Stimulated activated CD8-positive, alpha-beta memory T cell treated with anti-CD3 and anti-CD28 coated beads, Interleukin-2, amount 100 ng/mL, for 48 hours (primary cell): ENCODE measurements at regions not wholly inside any gene's neighbourhood (a gene's known extent, or its start where the extent isn't known, plus 50 kb on each side); places are given as distances from the start of the nearest gene placed in this dataset.
"Not testable (repeated sequence)": the region's sequence is repeated elsewhere in the genome, so short reads cannot be mapped to it uniquely, and the experiment has no call there.

Experiments used
- DNase-seq, 2 donors: peaks; one replicate each; pipeline ENCODE4 v3.0.0-alpha.2; 2020; ENCODE audit warnings: low read depth in 2 of 2

DNA sequence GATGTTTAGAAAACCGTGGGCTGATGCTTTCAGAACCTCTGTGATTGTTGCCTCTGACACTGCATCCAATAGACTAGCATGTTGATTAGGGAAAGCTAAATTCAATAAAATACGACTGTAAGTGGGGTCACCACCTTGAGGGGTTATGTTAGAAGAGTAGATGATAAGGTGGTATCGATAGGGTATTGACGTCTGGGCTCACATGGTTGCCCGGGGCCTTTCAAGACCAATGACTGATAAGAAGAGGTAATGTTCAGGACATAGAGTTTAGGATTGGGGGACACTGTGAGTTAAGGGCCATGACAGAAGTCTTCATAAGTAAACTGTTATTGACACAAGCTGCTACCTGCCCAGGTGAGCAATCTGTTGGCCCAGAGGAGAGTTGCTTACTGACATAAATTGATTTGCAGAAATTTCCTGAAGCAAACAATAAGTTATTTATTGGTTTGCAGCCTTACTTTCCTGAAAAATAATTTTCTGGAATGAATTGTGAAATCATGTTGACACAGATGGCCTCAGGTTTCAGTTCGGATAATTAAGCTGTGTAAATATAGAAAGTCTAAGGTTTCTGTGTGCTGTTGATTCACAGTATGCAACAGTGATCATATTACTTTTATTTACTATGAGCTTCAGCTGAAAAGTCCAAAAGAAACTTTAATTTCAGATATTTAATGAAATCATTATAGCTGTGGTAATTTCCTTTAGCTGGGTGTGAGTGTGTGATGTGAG, 289.9 kb upstream of the PRSS16 start:
- DNase-seq, result not testable (repeated sequence)

DNA sequence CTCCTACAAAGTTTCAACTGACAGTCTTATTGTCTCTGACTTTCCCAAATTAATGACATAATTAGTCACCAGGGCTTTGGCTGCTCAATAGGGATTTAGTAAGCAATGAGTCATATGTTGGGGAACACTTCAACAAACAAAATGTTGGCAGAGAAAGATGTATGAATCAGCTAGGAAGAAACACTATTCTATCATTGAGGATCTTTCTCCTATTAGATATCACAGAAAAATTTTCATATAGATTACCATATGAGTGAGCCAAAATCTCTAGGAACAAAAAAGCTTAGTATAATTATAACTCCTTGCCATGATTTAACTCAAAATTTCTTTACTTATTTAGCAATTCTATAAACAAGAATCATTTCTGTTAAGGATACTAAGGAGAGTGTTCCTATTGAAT, 286.3 kb upstream of the PRSS16 start:
- DNase-seq, result not testable (repeated sequence)

DNA sequence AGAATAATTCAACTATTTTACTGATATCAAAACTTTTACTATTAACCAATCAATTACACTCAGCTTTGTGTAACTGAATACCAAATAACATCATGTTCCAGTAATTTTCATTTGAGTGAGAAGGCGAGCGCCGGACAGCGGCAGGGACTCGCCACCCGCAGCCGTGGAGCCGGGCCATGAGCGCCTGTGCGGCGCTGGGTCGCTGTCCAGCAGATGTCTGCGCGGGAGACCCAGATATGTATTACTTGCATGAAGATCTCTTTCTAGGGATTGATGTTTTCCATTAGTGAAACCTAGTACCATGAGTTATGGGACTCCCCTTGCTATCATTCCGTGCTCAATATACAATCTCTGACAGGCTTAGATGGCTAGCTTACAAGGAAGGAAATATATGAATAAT, 245.1 kb upstream of the PRSS16 start:
- no peak for DNase-seq

DNA sequence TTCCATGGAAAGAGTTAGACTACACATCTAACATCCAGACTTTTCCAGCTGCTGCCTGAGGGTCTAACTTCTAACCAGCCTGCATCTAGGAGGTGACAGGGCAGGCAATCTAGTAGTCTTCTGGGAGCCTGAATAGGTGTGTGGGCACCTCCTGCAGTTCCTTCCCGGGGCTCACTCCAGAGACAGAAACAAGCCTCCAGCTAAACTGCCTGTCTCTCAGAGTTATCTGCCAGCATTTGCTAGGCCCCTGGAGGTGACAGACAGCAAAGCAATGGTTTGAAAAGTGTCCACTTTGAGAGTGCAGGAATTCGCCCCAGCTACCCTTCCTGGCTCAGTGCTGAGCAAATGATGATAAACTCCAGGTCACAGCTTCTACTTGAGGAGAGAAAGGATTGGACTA, 240.5 kb upstream of the PRSS16 start:
- DNase-seq, result no peak

DNA sequence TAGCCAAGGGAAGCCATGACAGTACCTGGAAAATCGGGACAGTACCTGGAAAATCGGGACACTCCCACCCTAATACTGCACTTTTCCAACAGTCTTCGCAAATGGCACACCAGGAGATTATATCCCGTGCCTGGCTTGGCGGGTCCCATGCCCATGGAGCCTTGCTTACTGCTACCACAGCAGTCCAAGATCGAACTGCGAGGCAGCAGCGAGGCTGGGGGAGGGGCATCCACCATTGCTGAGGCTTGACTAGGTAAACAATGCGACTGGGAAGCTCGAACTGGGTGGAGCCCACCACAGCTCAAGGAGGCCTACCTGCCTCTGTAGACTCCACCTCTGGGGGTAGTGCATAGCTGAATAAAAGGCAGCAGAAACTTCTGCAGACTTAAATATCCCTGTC, 238.9 kb upstream of the PRSS16 start:
- not testable (repeated sequence) for DNase-seq

DNA sequence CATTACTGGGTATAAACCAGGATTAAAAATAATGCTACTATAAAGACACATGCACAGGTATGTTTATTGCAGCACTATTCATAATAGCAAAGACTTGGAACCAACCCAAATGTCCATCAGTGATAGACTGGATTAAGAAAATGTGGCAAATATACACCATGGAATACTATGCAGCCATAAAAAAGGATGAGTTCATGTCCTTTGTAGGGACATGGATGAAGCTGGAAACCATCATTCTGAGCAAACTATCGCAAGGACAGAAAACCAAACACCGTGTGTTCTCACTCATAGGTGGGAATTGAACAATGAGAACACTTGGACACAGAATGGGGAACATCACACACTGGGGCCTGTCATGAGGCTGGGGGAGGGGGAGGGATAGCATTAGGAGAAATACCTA, 233.4 kb upstream of the PRSS16 start:
- not testable (repeated sequence) for DNase-seq

DNA sequence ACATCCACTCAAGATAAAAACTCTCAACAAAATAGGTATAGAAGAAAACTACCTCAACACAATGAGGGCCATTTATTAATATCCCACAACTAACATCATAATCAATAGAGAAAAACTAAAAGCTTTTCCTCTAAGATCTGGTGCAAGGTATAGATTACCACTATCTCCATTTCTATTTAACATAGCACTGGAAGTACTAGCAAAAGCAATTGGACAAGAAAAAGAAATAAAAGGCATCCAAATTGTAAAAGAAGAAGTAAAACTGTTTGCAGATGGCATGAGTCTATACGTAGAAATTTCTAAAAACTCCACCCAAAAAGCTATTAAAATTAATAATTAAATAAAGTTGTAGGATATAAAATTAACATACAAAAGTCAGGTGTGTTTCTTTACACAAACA, 230.8 kb upstream of the PRSS16 start:
- no peak for DNase-seq

DNA sequence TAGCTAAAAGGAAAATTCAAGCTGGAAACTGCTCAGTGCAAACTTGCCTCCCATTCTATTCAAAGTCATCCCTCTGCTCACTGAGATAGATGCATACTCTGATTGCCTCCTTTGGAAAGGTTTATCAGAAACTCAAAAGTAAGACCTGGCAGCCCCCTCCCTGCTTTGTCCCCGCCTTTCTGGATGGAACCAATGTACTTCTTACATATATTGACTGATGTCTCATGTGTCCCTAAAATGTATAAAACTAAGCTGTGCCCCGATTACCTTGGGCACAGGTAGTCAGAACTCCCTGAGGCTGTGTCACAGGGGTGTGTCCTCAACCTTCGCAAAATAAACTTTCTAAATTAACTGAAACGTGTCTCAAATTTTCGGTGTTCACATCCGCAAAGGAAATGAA, 229.1 kb upstream of the PRSS16 start:
- DNase-seq, result not testable (repeated sequence)

DNA sequence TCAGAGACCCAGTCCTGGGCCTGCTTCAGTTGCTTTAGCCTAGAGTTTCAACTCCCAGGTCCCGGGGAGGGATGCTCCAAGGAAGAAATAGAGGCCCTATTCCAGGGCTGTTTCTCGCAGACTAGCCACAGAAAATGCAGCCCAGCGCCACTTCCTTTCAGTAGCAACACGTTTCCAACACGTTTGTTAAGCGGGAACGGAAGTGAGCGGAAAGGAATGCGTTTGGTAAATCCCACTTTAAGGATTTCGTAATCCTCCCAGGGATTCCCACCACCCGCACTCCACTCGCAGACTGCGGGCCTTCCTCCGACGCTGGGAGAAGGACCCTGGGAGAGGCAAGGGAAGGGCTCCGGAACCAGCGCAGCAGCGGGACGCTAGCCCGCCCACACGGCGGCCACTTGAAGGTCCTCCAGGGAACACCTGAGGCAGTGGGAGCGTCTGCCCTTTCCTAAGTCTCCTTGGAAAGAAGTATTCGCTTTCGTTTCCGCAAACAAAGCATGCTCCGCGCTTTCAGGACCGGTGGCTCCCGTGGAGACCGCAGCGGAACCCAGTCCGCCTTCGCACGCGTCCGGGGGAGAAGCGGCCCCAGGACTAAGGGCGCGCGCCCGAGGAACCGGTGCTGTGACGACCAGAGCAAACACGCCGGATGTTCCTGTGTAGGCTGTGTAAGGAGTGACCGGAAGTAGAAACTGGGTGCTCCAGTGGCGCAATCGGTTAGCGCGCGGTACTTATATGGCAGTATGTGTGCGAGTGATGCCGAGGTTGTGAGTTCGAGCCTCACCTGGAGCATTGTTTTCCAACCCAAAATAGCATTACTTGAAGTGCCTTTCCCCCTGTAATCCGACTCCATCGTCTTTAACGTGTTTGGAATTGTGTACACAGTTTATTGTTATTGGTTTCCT, 227.6 kb upstream of the PRSS16 start:
- peak; percentile 41 to 44 for DNase-seq

DNA sequence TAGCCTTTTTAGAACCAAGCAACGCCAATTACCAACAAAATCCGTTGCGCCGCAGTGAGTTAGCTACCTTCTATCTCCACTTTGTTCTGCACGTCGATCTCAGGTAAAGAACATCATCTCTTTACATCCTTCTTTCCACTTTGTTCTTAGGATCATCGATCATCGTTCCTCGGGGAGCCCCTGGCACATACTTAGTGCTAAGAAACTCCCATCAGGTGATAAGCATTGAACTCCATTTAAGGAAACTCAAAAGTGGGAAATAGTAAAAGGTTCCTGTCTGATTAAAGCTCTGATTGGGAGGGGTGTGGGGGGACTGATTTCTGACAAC, 227.0 kb upstream of the PRSS16 start:
- no peak for DNase-seq

DNA sequence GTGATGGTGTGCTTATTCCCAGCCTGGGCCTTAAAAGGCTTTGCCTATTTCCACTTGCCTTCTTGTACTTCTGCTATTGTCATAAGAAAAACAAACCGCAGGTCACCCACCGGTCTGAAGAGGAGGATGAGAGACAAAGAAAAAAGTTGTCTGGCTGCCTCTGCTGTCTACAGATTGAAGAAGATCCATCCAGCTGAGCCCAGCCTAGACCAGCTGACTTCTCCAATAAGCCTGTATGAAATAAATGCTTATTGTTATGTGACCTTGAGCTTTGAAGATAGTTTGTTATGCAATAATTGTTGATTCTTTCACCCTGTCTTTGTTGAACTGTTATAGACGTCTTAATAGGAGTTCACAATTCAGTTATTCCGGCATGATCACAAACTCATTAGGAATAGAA, 223.8 kb upstream of the PRSS16 start:
- no peak for DNase-seq

DNA sequence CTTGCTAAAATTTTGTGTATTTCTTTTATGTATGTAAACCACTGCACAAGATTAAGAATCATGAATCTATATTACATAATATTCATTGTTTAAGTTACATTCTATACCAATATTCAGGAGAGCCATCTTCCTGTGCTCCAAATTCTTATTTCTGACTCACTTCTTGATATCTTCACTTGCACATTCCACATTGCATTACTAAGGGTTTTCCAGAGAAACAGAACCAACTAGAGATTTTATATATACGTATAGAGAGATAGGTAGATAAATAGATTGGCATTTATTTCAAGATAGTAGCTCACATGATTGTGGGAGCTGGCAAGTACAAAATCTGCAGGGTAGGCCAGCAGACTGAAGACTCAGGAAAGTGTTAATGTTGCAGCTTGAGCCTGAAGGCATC, 222.2 kb upstream of the PRSS16 start:
- no peak for DNase-seq

DNA sequence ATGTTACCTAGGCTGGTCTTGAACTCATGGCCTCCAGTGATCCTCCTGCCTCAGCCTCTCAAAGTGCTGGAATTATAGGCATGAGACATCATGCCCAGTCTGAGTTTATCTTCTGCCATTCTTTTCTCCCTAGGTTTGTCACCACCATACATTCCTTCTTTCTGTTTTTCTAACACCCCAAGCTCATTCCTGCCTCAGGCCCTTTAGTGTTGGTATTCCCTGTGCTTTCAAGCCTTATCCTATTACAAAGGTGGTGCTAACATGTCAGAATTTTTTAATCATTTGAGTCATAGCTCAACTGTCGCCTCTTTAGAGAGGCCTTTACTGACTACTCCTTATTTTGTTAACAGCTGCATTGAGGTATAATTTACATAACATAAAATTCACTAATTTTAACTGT, 221.1 kb upstream of the PRSS16 start:
- no peak for DNase-seq

DNA sequence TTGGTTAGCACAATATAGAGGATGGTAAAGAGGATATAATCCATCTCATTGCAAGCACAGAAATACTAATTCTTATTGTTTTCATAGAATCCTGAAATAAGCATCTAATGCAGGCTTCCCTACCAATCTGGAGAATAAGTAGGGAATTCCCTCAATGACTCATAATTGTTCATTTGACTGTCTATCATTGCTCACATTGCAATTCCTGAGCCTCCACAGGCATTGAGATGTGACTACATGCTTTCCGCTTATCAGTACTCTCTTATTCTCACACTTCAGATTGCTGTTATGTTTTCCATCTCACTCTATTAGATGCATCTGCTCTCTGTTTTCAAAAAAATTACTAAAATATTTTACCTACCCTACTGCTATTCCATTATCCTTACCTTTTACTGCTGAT, 216.2 kb upstream of the PRSS16 start:
- DNase-seq, result no peak

DNA sequence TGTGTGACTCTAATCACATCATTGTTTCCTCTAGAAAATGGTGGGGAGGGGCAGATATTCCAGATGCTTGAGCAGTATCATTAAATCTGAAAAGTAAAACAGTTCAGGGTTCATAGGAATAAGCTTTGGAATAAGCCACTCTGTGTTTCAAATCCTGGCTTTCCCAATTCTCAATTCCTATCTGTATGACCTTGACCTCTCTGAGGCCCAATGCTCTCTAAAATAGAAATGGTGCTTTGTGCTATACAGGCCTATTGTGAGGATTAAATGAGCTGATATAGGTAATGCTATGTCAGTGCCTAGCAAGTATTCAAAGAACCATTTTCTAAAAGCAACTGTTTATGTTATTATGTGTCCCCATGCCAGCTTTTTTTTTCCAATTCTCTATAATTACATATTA, 209.0 kb upstream of the PRSS16 start:
- DNase-seq, result no peak

DNA sequence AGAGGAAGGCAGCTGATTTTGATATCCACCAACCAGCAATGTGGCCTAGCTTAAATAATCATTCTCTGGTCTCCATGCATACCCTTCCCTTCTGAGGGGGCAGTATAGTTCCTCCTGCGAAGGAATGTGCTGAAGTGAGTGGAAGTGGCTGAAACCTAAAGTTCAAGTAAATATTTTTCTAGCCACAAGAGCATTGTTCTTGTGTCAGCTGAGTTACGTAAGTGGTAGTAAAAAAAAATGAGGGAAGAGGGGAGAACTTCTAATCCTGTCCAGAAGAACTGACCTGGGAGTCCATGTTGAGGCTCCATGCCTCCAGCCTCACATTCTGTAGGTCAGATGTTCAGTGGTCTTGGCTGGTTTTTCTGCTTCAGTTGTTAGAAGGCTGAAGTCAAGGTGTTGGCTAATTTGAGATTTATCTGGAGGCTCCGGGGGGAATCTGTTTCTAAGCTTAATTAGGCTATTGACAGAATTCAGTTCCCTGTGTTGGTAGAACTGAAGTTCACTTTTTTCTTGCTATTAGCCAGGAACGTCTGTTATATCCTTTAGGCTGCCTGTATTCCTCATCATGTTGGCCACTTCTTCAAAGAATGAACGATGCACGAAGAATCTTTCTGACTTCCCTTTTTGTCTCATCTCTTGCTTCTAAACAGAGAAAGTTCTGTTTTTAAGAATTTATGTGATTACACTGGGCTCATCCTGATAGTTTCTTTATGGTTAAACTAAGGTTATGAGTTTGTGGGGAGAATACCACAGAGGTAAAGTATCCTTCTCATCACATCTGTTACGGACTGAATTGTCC, 207.1 kb upstream of the PRSS16 start:
- DNase-seq, result no peak

DNA sequence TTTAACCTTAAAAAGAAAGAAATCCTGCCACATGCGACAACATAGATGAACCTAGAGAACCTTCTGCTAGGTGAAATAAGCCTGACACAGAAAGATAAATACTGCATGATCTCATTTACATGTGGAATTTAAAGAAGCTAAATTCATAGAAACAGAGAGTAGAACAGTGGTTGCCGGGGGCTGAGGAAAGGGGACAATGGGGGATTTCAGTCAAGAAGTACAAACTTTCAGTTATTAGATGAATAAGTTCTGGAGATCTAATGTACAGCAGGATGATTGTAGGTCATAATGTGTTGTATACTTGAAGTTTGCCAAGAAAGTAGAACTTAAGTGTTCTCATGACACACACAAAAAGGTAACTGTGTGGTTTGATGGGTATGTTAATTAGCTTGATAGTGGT, 204.3 kb upstream of the PRSS16 start:
- DNase-seq, result no peak

DNA sequence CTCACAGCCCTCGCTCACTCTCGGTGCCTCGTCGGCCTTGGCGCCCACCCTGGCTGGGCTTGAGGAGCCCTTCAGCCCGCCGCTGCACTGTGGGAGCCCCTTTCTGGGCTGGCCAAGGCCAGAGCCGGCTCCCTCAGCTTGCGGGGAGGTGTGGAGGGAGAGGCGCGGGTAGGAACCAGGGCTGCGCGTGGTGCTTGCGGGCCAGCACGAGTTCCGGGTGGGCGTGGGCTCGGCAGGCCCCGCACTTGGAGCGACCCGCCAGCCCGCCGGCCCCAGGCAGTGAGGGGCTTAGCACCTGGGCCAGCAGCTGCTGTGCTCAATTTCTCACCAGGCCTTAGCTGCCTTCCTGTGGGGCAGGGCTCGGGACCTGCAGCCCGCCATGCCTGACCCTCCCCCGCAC, 202.4 kb upstream of the PRSS16 start:
- not testable (repeated sequence) for DNase-seq

DNA sequence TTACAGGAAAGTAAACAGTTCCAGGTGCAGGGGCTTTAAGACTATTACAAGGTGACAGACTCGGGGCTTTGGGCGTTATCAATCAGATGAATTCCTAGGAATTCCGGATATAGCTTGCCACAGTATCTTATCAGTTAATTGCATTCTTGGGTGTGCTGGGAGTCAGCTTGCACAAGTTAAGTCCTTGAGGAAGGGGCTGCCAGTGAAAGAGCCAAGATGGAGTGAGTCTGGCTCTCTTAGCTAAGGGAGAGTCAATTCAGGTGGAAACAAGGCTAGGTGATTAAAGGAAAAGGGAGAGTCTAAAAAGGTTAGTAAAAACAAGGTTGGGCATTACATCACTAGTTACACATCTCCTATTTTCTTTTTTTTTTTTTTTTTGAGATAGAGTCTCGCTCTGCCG, 199.8 kb upstream of the PRSS16 start:
- DNase-seq, result not testable (repeated sequence)

DNA sequence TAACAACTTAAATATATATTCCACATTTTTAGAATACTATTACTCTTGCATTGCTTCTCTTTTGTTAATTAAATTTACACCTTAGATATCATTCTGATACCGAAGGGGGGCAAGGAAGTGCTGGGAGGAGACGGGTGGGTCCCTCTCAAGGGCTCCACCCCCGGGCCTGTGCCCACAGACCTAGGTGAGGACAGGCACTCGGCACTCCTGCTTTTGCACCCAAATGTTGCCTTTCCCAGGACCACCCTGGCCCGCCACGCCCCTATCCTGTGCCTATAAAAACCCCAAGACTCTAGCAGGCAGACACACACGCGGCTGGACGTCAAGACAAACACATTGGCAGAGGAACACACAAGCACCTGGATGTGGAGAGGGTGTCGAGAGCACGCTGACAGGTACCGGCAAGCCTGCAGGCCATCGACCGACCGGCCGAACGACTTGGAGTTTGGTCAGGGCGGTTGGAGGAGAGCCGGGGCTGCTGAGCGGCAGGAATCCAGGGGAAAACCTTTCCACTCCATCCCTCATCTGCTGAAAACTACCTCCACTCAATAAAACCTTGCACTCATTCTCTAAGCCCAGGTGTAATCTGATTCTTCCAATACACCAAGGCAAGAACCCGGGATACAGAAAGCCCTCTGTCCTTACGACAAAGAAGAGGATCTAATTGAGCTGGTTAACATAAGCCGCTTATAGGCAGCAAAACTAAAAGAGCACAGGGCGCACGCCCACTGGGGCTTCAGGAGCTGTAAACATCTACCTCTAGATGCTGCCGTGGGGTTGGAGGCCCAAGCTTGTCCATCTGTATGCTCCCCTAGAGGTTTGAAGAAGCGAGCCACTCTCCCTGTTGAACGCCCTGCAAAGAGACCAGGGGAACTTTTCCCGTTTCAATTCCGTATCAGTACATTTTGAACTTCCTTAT, 197.4 kb upstream of the PRSS16 start:
- no peak for DNase-seq

DNA sequence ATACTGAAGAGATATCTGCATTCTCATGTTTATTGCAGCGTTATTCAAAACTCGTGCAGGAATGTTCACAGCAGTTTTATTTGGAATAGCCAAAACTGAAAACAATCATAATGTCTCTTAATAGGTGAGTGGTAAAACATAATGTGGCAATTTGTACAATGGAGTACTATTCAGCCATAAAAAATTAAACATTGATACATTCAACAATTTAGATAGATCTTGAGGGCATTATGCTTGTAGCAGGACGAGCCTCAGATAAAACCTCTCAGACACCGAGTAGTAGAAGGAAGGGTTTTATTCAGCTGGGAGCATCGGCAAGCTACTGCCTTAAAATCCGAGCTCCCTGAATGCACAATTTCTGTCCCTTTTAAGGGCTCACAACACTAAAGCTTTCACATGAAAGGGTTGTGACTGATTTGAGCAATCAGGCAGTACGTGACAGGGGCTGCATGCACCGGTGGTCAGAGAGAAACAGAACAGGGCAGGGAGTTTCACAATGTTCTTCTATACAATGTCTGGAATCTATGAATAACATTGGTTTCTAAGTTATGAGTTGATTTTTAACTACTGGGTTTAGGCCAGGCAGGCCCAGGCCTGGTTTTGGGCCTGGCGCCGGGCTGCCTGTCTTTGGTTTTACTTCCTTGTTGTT, 195.3 kb upstream of the PRSS16 start:
- not testable (repeated sequence) for DNase-seq
